ENCODE measurements at regions not wholly inside any gene's neighbourhood (a gene's known extent, or its start where the extent isn't known, plus 50 kb on each side); places are given as distances from the start of the nearest gene placed in this dataset.
A peak's percentile ranks its signal among the peaks of the same experiment; 100 is the strongest.

GRCh38 chr3:150259526-150260397 is 148.3 kb upstream of the TSC22D2 start:
- H3K36me3 ChIP-seq, result no peaks in the 10 kb centered on the region
- intact Hi-C loops (cut with DNase I), result no loop called here
- no peak for TF ChIP-seq CTCF (IDR thresholded peaks at IDR 0.05)
- no peak overlapping the region for H3K4me3 ChIP-seq
- H3K27me3 ChIP-seq, result no peaks in the 10 kb centered on the region
- H3K27ac ChIP-seq, result no peak overlapping the region
- H3K4me1 ChIP-seq, result no peaks in the 10 kb centered on the region
- H3K9me3 ChIP-seq, result no peaks in the 10 kb centered on the region
- ATAC-seq (no peak), DNase-seq (no peak)

GRCh38 chr3:150256782-150257181 is 151.3 kb upstream of the TSC22D2 start:
- no peaks in the 10 kb centered on the region for H3K4me1 ChIP-seq
- DNase-seq, result no peak
- H3K9me3 ChIP-seq, result no peaks in the 10 kb centered on the region
- no peak overlapping the region for H3K4me3 ChIP-seq
- TF ChIP-seq CTCF (IDR thresholded peaks at IDR 0.05), result no peak
- H3K27ac ChIP-seq, result no peak overlapping the region
- intact Hi-C loops (cut with DNase I), result no loop called here
- no peaks in the 10 kb centered on the region for H3K27me3 ChIP-seq
- ATAC-seq, result no peak
- no peaks in the 10 kb centered on the region for H3K36me3 ChIP-seq

- DNase-seq (no peak), ATAC-seq (no peak)
- Histone ChIP-seq H3K9me3 (no peaks in the 10 kb centered on the region), H3K36me3 (no peaks in the 10 kb centered on the region), H3K27me3 (no peaks in the 10 kb centered on the region), H3K27ac (no peak overlapping the region), H3K4me3 (no peak overlapping the region), H3K4me1 (no peaks in the 10 kb centered on the region)
- no peak for TF ChIP-seq CTCF (IDR thresholded peaks at IDR 0.05)
- intact Hi-C loops (cut with DNase I), result no loop called here
Measured at GRCh38 chr3:150256318-150256717, 151.8 kb upstream of the TSC22D2 start.

- H3K9me3 ChIP-seq, result no peaks in the 10 kb centered on the region
- no peak overlapping the region for H3K27ac ChIP-seq
- no peak for ATAC-seq
- intact Hi-C loops (cut with DNase I), result no loop called here
- no peak for DNase-seq
- H3K4me1 ChIP-seq, result no peaks in the 10 kb centered on the region
- no peaks in the 10 kb centered on the region for H3K36me3 ChIP-seq
- no peak overlapping the region for H3K4me3 ChIP-seq
- no peak for TF ChIP-seq CTCF (IDR thresholded peaks at IDR 0.05)
- H3K27me3 ChIP-seq, result no peaks in the 10 kb centered on the region
Measured at GRCh38 chr3:150255826-150256225, 152.3 kb upstream of the TSC22D2 start.

GRCh38 chr3:150255413-150255812 is 152.7 kb upstream of the TSC22D2 start:
- no peak overlapping the region for H3K4me3 ChIP-seq
- no peaks in the 10 kb centered on the region for H3K4me1 ChIP-seq
- DNase-seq, result no peak
- H3K27me3 ChIP-seq, result no peaks in the 10 kb centered on the region
- intact Hi-C loops (cut with DNase I), result no loop called here
- no peaks in the 10 kb centered on the region for H3K36me3 ChIP-seq
- no peak for TF ChIP-seq CTCF (IDR thresholded peaks at IDR 0.05)
- ATAC-seq, result peak; percentile 36
- no peaks in the 10 kb centered on the region for H3K9me3 ChIP-seq
- H3K27ac ChIP-seq, result peak overlapping the region; percentile 32

All from upper lobe of right lung (tissue), 1 donor.